IPS-18c (cell line): ENCODE measurements at regions not wholly inside any gene's neighbourhood (a gene's known extent, or its start where the extent isn't known, plus 50 kb on each side); places are given as distances from the start of the nearest gene placed in this dataset.

Experiments
- H3K4me3 ChIP-seq: 2 replicates; pipeline ENCODE4 v1.7.0; 2013; ENCODE audit warnings: low read depth, mild to moderate bottlenecking, low read length, moderate library complexity; ENCODE audit not compliant: insufficient read depth
- H3K9me3 ChIP-seq: one replicate; pipeline ENCODE4 v1.6.1; 2013; ENCODE audit warnings: mild to moderate bottlenecking, low read length, moderate library complexity; ENCODE audit not compliant: control insufficient read depth, insufficient read depth

GRCh38 chr11:91265946-91266345 lies 958.7 kb upstream of the FAT3 start:
- H3K9me3 ChIP-seq, result no peaks in the 10 kb centered on the region

GRCh38 chr11:91264481-91264880 lies 960.1 kb upstream of the FAT3 start:
- Histone ChIP-seq H3K4me3 (no peak overlapping the region), H3K9me3 (no peaks in the 10 kb centered on the region)

More at GRCh38 chr11:91265946-91266345, 958.7 kb upstream of the FAT3 start:
- no peak overlapping the region for H3K4me3 ChIP-seq

GRCh38 chr11:91263496-91264365 lies 960.9 kb upstream of the FAT3 start:
- no peak overlapping the region for H3K4me3 ChIP-seq
- H3K9me3 ChIP-seq, result no peaks in the 10 kb centered on the region

GRCh38 chr11:91261513-91261912 lies 963.1 kb upstream of the FAT3 start:
- Histone ChIP-seq H3K4me3 (no peak overlapping the region), H3K9me3 (no peaks in the 10 kb centered on the region)

GRCh38 chr11:91258876-91259275 lies 965.7 kb upstream of the FAT3 start:
- Histone ChIP-seq H3K4me3 (no peak overlapping the region), H3K9me3 (no peaks in the 10 kb centered on the region)

GRCh38 chr11:91257667-91258066 lies 967.0 kb upstream of the FAT3 start:
- H3K4me3 ChIP-seq, result no peak overlapping the region
- H3K9me3 ChIP-seq, result no peaks in the 10 kb centered on the region

GRCh38 chr11:91248199-91248807 lies 976.3 kb upstream of the FAT3 start:
- Histone ChIP-seq H3K9me3 (no peaks in the 10 kb centered on the region), H3K4me3 (no peak overlapping the region)

GRCh38 chr11:91247009-91247735 lies 977.4 kb upstream of the FAT3 start:
- H3K9me3 ChIP-seq, result no peaks in the 10 kb centered on the region
- H3K4me3 ChIP-seq, result no peak overlapping the region

- no peak overlapping the region for H3K4me3 ChIP-seq
- H3K9me3 ChIP-seq, result no peaks in the 10 kb centered on the region
These were observed 979.7 kb upstream of the FAT3 start for GRCh38 chr11:91244912-91245311.

GRCh38 chr11:91243630-91244029 lies 981.0 kb upstream of the FAT3 start:
- Histone ChIP-seq H3K4me3 (no peak overlapping the region), H3K9me3 (no peaks in the 10 kb centered on the region)

GRCh38 chr11:91243051-91243450 lies 981.6 kb upstream of the FAT3 start:
- Histone ChIP-seq H3K4me3 (no peak overlapping the region), H3K9me3 (no peaks in the 10 kb centered on the region)

- Histone ChIP-seq H3K4me3 (no peak overlapping the region), H3K9me3 (no peaks in the 10 kb centered on the region)
These were observed 983.4 kb upstream of the FAT3 start for GRCh38 chr11:91241226-91241625.

GRCh38 chr11:91239359-91239758 lies 985.3 kb upstream of the FAT3 start:
- H3K9me3 ChIP-seq, result no peaks in the 10 kb centered on the region
- H3K4me3 ChIP-seq, result no peak overlapping the region

- Histone ChIP-seq H3K9me3 (no peaks in the 10 kb centered on the region), H3K4me3 (no peak overlapping the region)
These were observed 993.4 kb upstream of the FAT3 start for GRCh38 chr11:91231226-91231625.

- Histone ChIP-seq H3K4me3 (no peak overlapping the region), H3K9me3 (no peaks in the 10 kb centered on the region)
These were observed 994.0 kb upstream of the FAT3 start for GRCh38 chr11:91230647-91231046.

GRCh38 chr11:91222830-91223229 lies 1000.0 kb upstream of the CHORDC1 start:
- H3K9me3 ChIP-seq, result no peaks in the 10 kb centered on the region
- H3K4me3 ChIP-seq, result no peak overlapping the region

- no peak overlapping the region for H3K4me3 ChIP-seq
These were observed 997.8 kb upstream of the CHORDC1 start for GRCh38 chr11:91220476-91221202.

More at GRCh38 chr11:91220476-91221202, 997.8 kb upstream of the CHORDC1 start:
- no peaks in the 10 kb centered on the region for H3K9me3 ChIP-seq
